DND-41 (cell line): ENCODE measurements at regions not wholly inside any gene's neighbourhood (a gene's known extent, or its start where the extent isn't known, plus 50 kb on each side); places are given as distances from the start of the nearest gene placed in this dataset.

ENCODE experiments used
- ATAC-seq: fragments of 200-7000 bp; cut with Tn5 transposase; 3 replicates; pipeline ENCODE4 v1.9.1; 2021; ENCODE audit warnings: low read depth; ENCODE audit not compliant: insufficient read depth
- DNase-seq: peaks from one replicate; pipeline ENCODE4 v3.0.0-alpha.2; 2020
- H2AFZ ChIP-seq: 2 replicates; pipeline ENCODE4 v1.6.0; 2012; ENCODE audit warnings: low read depth, low read length
- H3K27ac ChIP-seq: 2 replicates; pipeline ENCODE4 v1.5.1; 2012; ENCODE audit warnings: low read length, inconsistent platforms
- H3K27me3 ChIP-seq: fragments of 200-600 bp; sonication (generic); 2 replicates; pipeline ENCODE4 v1.6.0; 2012; ENCODE audit warnings: low read length, mild to moderate bottlenecking, inconsistent platforms; ENCODE audit not compliant: insufficient read depth, poor library complexity
- H3K36me3 ChIP-seq: 2 replicates; pipeline ENCODE4 v1.5.1; 2012; ENCODE audit warnings: low read length, inconsistent platforms; ENCODE audit not compliant: insufficient read depth
- H3K4me1 ChIP-seq: 2 replicates; pipeline ENCODE4 v1.5.1; 2012; ENCODE audit warnings: mild to moderate bottlenecking, low read length; ENCODE audit not compliant: insufficient read depth
- H3K4me2 ChIP-seq: 2 replicates; pipeline ENCODE4 v1.6.0; 2012; ENCODE audit warnings: mild to moderate bottlenecking, moderate library complexity, low read length, inconsistent platforms; ENCODE audit not compliant: insufficient read depth
- H3K4me3 ChIP-seq, 2 experiments: fragments of 200-600 bp in 1 of 2; shearing (Covaris generic) in 1 of 2; 2 replicates each; pipeline ENCODE4 v1.5.1; 2012 to 2016; ENCODE audit warnings: inconsistent platforms in 2 of 2, low read length in 2 of 2, mild to moderate bottlenecking in 2 of 2, low read depth in 1 of 2, moderate library complexity in 1 of 2
- H3K79me2 ChIP-seq: 2 replicates; pipeline ENCODE4 v1.6.0; 2012; ENCODE audit warnings: low read length, inconsistent platforms; ENCODE audit not compliant: insufficient read depth
- H3K9ac ChIP-seq: 2 replicates; pipeline ENCODE4 v1.6.0; 2012; ENCODE audit warnings: low read depth, mild to moderate bottlenecking, inconsistent platforms, low read length, moderate library complexity
- H3K9me3 ChIP-seq: 2 replicates; pipeline ENCODE4 v1.5.1; 2012; ENCODE audit warnings: low read length, moderate library complexity, mild to moderate bottlenecking, inconsistent platforms; ENCODE audit not compliant: insufficient read depth, severe bottlenecking
- H4K20me1 ChIP-seq: 2 replicates; pipeline ENCODE4 v1.6.0; 2012; ENCODE audit warnings: low read length; ENCODE audit not compliant: insufficient read depth
- CTCF ChIP-seq: IDR thresholded peaks from 2 replicates; pipeline ENCODE4 v1.5.1; 2012; ENCODE audit warnings: borderline replicate concordance, low read length, moderate library complexity, mild to moderate bottlenecking; ENCODE audit not compliant: poor library complexity, severe bottlenecking; ENCODE audit errors: extremely low read depth
- EZH2 ChIP-seq: IDR thresholded peaks from 3 replicates; pipeline ENCODE4 v1.6.1; 2012; ENCODE audit warnings: borderline replicate concordance, low read depth, mild to moderate bottlenecking, moderate library complexity, low read length, inconsistent platforms; ENCODE audit not compliant: severe bottlenecking

GRCh38 chr20:53768329-53768728 is 174.7 kb upstream of the ZNF217 start:
- ATAC-seq (no peak), DNase-seq (no peak)
- Histone ChIP-seq H3K4me2 (no peak overlapping the region), H2AFZ (no peak overlapping the region), H3K9me3 (no peaks in the 10 kb centered on the region), H3K4me1 (peaks cover 5% of the 10 kb centered on the region; the same call in 1 of the 2 replicates), H3K9ac (no peak overlapping the region), H3K27ac (no peak overlapping the region), H3K4me3 (no peak overlapping the region), H3K79me2 (no peaks in the 10 kb centered on the region), H3K27me3 (no peaks in the 10 kb centered on the region), H4K20me1 (no peaks in the 10 kb centered on the region), H3K36me3 (no peaks in the 10 kb centered on the region)
- no peak for TF ChIP-seq EZH2
- TF ChIP-seq CTCF = no peak

- no peak overlapping the region for H3K4me2 ChIP-seq
- no peaks in the 10 kb centered on the region for H3K79me2 ChIP-seq
- H3K4me1 ChIP-seq = peaks cover 5% of the 10 kb centered on the region; the same call in 1 of the 2 replicates
- TF ChIP-seq CTCF = no peak
- TF ChIP-seq EZH2 = no peak
- no peaks in the 10 kb centered on the region for H3K36me3 ChIP-seq
- no peaks in the 10 kb centered on the region for H3K27me3 ChIP-seq
- H2AFZ ChIP-seq = peak overlapping the region; percentile 3
- ATAC-seq (peak; percentile 62; the same call in 2 of the 3 replicates), DNase-seq (no peak)
- no peak overlapping the region for H3K4me3 ChIP-seq
- H3K9ac ChIP-seq = no peak overlapping the region
- H3K27ac ChIP-seq = no peak overlapping the region
- no peaks in the 10 kb centered on the region for H3K9me3 ChIP-seq
- no peaks in the 10 kb centered on the region for H4K20me1 ChIP-seq
Observed at GRCh38 chr20:53767206-53767930, 173.7 kb upstream of the ZNF217 start.

GRCh38 chr20:53764415-53764800 is 170.8 kb upstream of the ZNF217 start:
- H3K36me3 ChIP-seq = no peaks in the 10 kb centered on the region
- H3K4me1 ChIP-seq = peaks cover 5% of the 10 kb centered on the region; the same call in 1 of the 2 replicates
- TF ChIP-seq EZH2 = no peak
- no peak for TF ChIP-seq CTCF
- no peaks in the 10 kb centered on the region for H3K27me3 ChIP-seq
- no peak overlapping the region for H3K9ac ChIP-seq
- no peak overlapping the region for H3K4me2 ChIP-seq
- no peak overlapping the region for H3K4me3 ChIP-seq
- ATAC-seq = no peak
- no peaks in the 10 kb centered on the region for H4K20me1 ChIP-seq
- H2AFZ ChIP-seq = no peak overlapping the region
- no peaks in the 10 kb centered on the region for H3K9me3 ChIP-seq
- no peak overlapping the region for H3K27ac ChIP-seq
- no peaks in the 10 kb centered on the region for H3K79me2 ChIP-seq
- DNase-seq = no peak
